ENCODE measurements at regions not wholly inside any gene's neighbourhood (a gene's known extent, or its start where the extent isn't known, plus 50 kb on each side); places are given as distances from the start of the nearest gene placed in this dataset.
A peak's percentile ranks its signal among the peaks of the same experiment; 100 is the strongest.
"Not testable (repeated sequence)": the region's sequence is repeated elsewhere in the genome, so short reads cannot be mapped to it uniquely, and the experiment has no call there.

- no peak for DNase-seq (ENCODE audit: low read depth in 2 of 2)
Measured at GRCh38 chr3:40938591-40938990, 260.7 kb upstream of the CTNNB1 start.

- DNase-seq (ENCODE audit: low read depth in 2 of 2), result no peak
Measured at GRCh38 chr3:40939030-40939740, 260.1 kb upstream of the CTNNB1 start.

GRCh38 chr3:40939741-40940130 lies 259.6 kb upstream of the CTNNB1 start:
- no peak for DNase-seq (ENCODE audit: low read depth in 2 of 2)

- no peak for DNase-seq (ENCODE audit: low read depth in 2 of 2)
Measured at GRCh38 chr3:40940651-40941050, 258.7 kb upstream of the CTNNB1 start.

GRCh38 chr3:40947022-40947421 lies 252.3 kb upstream of the CTNNB1 start:
- not testable (repeated sequence) for DNase-seq (ENCODE audit: low read depth in 2 of 2)

- DNase-seq (ENCODE audit: low read depth in 2 of 2), result not testable (repeated sequence)
Measured at GRCh38 chr3:40949347-40949746, 250.0 kb upstream of the CTNNB1 start.

- no peak for DNase-seq (ENCODE audit: low read depth in 2 of 2)
Measured at GRCh38 chr3:40951636-40952035, 247.7 kb upstream of the CTNNB1 start.

- DNase-seq (ENCODE audit: low read depth in 2 of 2), result no peak
Measured at GRCh38 chr3:40961104-40961857, 238.0 kb upstream of the CTNNB1 start.

- no peak for DNase-seq (ENCODE audit: low read depth in 2 of 2)
Measured at GRCh38 chr3:40962721-40963120, 236.6 kb upstream of the CTNNB1 start.

- no peak for DNase-seq (ENCODE audit: low read depth in 2 of 2)
Measured at GRCh38 chr3:40968666-40969065, 230.6 kb upstream of the CTNNB1 start.

- no peak for DNase-seq (ENCODE audit: low read depth in 2 of 2)
Measured at GRCh38 chr3:40969341-40969740, 230.0 kb upstream of the CTNNB1 start.

- no peak for DNase-seq (ENCODE audit: low read depth in 2 of 2)
Measured at GRCh38 chr3:40969756-40970466, 229.4 kb upstream of the CTNNB1 start.

GRCh38 chr3:40971191-40972168 lies 227.8 kb upstream of the CTNNB1 start:
- DNase-seq (ENCODE audit: low read depth in 2 of 2), result peak; percentile 93 to 99

GRCh38 chr3:40972350-40972749 lies 227.0 kb upstream of the CTNNB1 start:
- no peak for DNase-seq (ENCODE audit: low read depth in 2 of 2)

GRCh38 chr3:40973141-40973540 lies 226.2 kb upstream of the CTNNB1 start:
- DNase-seq (ENCODE audit: low read depth in 2 of 2), result no peak

GRCh38 chr3:40975711-40976121 lies 223.6 kb upstream of the CTNNB1 start:
- DNase-seq (ENCODE audit: low read depth in 2 of 2), result peak; percentile 91 to 98

- peak in 1 of 2 donors; percentile 43 for DNase-seq (ENCODE audit: low read depth in 2 of 2)
Measured at GRCh38 chr3:40976241-40976640, 223.1 kb upstream of the CTNNB1 start.

GRCh38 chr3:40978442-40978841 lies 220.9 kb upstream of the CTNNB1 start:
- no peak for DNase-seq (ENCODE audit: low read depth in 2 of 2)

GRCh38 chr3:40979962-40980361 lies 219.3 kb upstream of the CTNNB1 start:
- DNase-seq (ENCODE audit: low read depth in 2 of 2), result no peak

- no peak for DNase-seq (ENCODE audit: low read depth in 2 of 2)
Measured at GRCh38 chr3:40980467-40980866, 218.8 kb upstream of the CTNNB1 start.

GRCh38 chr3:40985195-40985594 lies 214.1 kb upstream of the CTNNB1 start:
- no peak for DNase-seq (ENCODE audit: low read depth in 2 of 2)
